LNCaP clone FGC (cell line): ENCODE measurements at regions not wholly inside any gene's neighbourhood (a gene's known extent, or its start where the extent isn't known, plus 50 kb on each side); places are given as distances from the start of the nearest gene placed in this dataset.

ENCODE experiments used
- DNase-seq: peaks from one replicate; pipeline ENCODE4 v3.0.0-alpha.2; 2011; ENCODE audit warnings: low read depth
- H3K4me3 ChIP-seq: 2 replicates; pipeline ENCODE4 v1.5.1; 2011; ENCODE audit warnings: mild to moderate bottlenecking, low read depth, low read length, control low read depth
- TF ChIP-seq, protein P1 (sequence below): IDR thresholded peaks from 2 replicates; pipeline ENCODE4 v1.5.1; 2012; ENCODE audit warnings: mild to moderate bottlenecking; ENCODE audit not compliant: control insufficient read depth, insufficient read depth; ENCODE audit errors: extremely low read depth

GRCh38 chr3:178389258-178389657 lies 147.0 kb upstream of the KCNMB2 start:
- no peak for DNase-seq
- TF ChIP-seq, protein P1, sequence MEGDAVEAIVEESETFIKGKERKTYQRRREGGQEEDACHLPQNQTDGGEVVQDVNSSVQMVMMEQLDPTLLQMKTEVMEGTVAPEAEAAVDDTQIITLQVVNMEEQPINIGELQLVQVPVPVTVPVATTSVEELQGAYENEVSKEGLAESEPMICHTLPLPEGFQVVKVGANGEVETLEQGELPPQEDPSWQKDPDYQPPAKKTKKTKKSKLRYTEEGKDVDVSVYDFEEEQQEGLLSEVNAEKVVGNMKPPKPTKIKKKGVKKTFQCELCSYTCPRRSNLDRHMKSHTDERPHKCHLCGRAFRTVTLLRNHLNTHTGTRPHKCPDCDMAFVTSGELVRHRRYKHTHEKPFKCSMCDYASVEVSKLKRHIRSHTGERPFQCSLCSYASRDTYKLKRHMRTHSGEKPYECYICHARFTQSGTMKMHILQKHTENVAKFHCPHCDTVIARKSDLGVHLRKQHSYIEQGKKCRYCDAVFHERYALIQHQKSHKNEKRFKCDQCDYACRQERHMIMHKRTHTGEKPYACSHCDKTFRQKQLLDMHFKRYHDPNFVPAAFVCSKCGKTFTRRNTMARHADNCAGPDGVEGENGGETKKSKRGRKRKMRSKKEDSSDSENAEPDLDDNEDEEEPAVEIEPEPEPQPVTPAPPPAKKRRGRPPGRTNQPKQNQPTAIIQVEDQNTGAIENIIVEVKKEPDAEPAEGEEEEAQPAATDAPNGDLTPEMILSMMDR, result no peak

DNA sequence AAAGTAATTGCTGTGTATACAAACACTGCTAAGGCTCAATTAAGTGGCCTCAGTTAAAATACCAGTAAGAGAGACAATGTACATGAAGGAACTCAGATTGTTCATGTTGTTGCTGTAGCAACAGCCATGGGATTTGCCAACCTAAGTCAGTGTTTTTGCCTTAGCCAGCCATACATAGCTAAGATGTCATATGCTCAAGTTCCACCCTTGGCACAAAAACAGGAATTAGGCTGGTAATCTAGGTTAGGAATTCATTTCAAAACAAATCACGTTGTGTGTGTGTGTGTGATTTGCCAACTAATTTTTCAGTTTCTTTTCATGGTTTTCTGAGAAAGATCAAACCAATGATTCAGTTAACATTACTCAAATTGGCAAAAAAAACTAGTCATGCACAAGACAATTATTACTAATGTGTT lies 143.7 kb upstream of the KCNMB2 start:
- TF ChIP-seq, protein P1, result no peak
- no peak for DNase-seq
- H3K4me3 ChIP-seq, result no peak overlapping the region

More at GRCh38 chr3:178389258-178389657, 147.0 kb upstream of the KCNMB2 start:
- H3K4me3 ChIP-seq, result no peak overlapping the region

GRCh38 chr3:178393146-178393545 lies 143.1 kb upstream of the KCNMB2 start:
- TF ChIP-seq, protein P1, result no peak
- DNase-seq, result no peak
- H3K4me3 ChIP-seq, result no peak overlapping the region

DNA sequence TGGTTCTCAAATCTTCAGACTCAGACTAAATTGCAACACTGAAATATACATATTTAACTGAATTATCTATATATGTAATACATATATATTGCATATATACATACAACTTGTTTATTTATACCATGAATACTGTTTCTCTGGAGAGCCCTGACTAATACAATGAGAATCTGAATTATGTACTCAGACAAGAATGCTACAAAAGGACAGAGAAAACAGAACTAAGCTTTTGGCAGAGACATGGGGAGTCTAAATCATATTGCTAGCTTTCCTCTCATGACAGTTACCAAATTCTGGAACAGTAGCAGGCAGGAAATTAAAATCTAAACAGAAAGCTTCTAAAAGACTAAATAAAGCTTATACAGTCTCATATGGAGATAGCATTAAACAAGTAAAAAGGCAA lies 142.4 kb upstream of the KCNMB2 start:
- H3K4me3 ChIP-seq, result no peak overlapping the region
- no peak for DNase-seq

DNA sequence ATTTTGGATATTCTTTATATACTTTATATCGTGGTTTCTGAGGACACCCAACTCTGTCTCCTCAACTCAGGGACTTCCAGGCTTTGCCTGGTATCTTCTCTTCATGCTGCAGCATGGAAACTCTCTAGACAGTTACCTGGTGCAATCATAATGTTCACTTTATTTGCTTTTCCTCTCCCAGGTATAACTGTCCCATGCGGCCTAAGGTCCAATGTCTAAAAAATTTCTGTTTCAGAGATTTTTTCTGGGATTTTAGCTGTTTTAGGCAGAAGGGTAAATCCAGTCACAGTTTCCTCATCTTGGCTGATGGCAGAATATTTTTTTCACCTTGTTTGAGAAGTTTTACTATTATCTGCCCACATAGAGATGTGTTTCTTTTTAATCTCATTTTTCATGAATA lies 139.9 kb upstream of the KCNMB2 start:
- no peak for DNase-seq
- no peak overlapping the region for H3K4me3 ChIP-seq
- TF ChIP-seq, protein P1, result no peak

More for the DNA sequence above, 142.4 kb upstream of the KCNMB2 start:
- TF ChIP-seq, protein P1, result no peak

DNA sequence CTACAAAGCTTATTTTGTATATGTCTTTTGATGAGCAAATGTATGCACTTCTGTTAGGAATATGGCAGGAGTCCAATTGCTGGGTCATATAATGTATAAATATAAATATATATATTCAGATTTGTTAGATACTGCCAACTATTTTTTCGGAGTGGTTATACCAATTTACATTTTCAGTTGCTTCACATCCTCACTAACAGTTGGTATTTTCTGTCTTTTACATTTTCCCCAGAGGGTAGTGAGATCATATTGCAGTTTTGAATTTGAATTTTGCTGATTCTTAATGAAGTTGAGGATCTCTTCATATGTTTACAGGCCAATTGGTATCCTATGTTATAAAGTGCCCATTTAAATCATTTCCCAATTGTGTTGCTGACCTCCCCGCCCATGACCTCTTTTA lies 139.0 kb upstream of the KCNMB2 start:
- no peak overlapping the region for H3K4me3 ChIP-seq
- TF ChIP-seq, protein P1, result no peak
- no peak for DNase-seq

GRCh38 chr3:178397836-178398235 lies 138.4 kb upstream of the KCNMB2 start:
- H3K4me3 ChIP-seq, result no peak overlapping the region
- TF ChIP-seq, protein P1, result no peak

More at GRCh38 chr3:178397836-178398235, 138.4 kb upstream of the KCNMB2 start:
- DNase-seq, result no peak
